ENCODE measurements at regions not wholly inside any gene's neighbourhood (a gene's known extent, or its start where the extent isn't known, plus 50 kb on each side); places are given as distances from the start of the nearest gene placed in this dataset.

- Histone ChIP-seq H3K27me3 (no peaks in the 10 kb centered on the region), H3K4me1 (no peaks in the 10 kb centered on the region), H3K9me3 (no peaks in the 10 kb centered on the region), H3K4me3 (no peak overlapping the region), H3K36me3 (no peaks in the 10 kb centered on the region), H3K27ac (no peak overlapping the region)
- intact Hi-C loops (cut with DNase I; ENCODE audit: low total_unique reads) = no loop called here
- DNase-seq = no peak
- TF ChIP-seq POLR2A (IDR thresholded peaks at IDR 0.05) (no peak), CTCF (IDR thresholded peaks at IDR 0.05) (no peak)
These were observed 175.4 kb upstream of the PELI2 start for GRCh38 chr14:55942826-55943225.

- intact Hi-C loops (cut with DNase I; ENCODE audit: low total_unique reads) = no loop called here
- DNase-seq = no peak
- Histone ChIP-seq H3K9me3 (no peaks in the 10 kb centered on the region), H3K27ac (no peak overlapping the region), H3K4me3 (no peak overlapping the region), H3K4me1 (no peaks in the 10 kb centered on the region), H3K27me3 (no peaks in the 10 kb centered on the region), H3K36me3 (no peaks in the 10 kb centered on the region)
- no peak for TF ChIP-seq POLR2A (IDR thresholded peaks at IDR 0.05)
- TF ChIP-seq CTCF (IDR thresholded peaks at IDR 0.05) = no peak
These were observed 173.5 kb upstream of the PELI2 start for GRCh38 chr14:55944757-55945156.

- no peak for TF ChIP-seq CTCF (IDR thresholded peaks at IDR 0.05)
- no peak for TF ChIP-seq POLR2A (IDR thresholded peaks at IDR 0.05)
- DNase-seq = no peak
- intact Hi-C loops (cut with DNase I; ENCODE audit: low total_unique reads) = no loop called here
- H3K4me1 ChIP-seq = no peaks in the 10 kb centered on the region
- no peaks in the 10 kb centered on the region for H3K9me3 ChIP-seq
- no peaks in the 10 kb centered on the region for H3K36me3 ChIP-seq
- no peaks in the 10 kb centered on the region for H3K27me3 ChIP-seq
- H3K4me3 ChIP-seq = no peak overlapping the region
- H3K27ac ChIP-seq = no peak overlapping the region
These were observed 172.0 kb upstream of the PELI2 start for GRCh38 chr14:55946231-55946630.

GRCh38 chr14:55948399-55948798, 169.8 kb upstream of the PELI2 start:
- Histone ChIP-seq H3K36me3 (no peaks in the 10 kb centered on the region), H3K27ac (no peak overlapping the region), H3K27me3 (no peaks in the 10 kb centered on the region), H3K4me3 (no peak overlapping the region), H3K4me1 (no peaks in the 10 kb centered on the region), H3K9me3 (no peaks in the 10 kb centered on the region)
- no peak for TF ChIP-seq POLR2A (IDR thresholded peaks at IDR 0.05)
- TF ChIP-seq CTCF (IDR thresholded peaks at IDR 0.05) = no peak
- no peak for DNase-seq
- intact Hi-C loops (cut with DNase I; ENCODE audit: low total_unique reads) = no loop called here

GRCh38 chr14:55949708-55950107, 168.5 kb upstream of the PELI2 start:
- Histone ChIP-seq H3K9me3 (no peaks in the 10 kb centered on the region), H3K36me3 (no peaks in the 10 kb centered on the region), H3K4me3 (no peak overlapping the region), H3K27ac (no peak overlapping the region), H3K27me3 (no peaks in the 10 kb centered on the region), H3K4me1 (no peaks in the 10 kb centered on the region)
- TF ChIP-seq POLR2A (IDR thresholded peaks at IDR 0.05) (no peak), CTCF (IDR thresholded peaks at IDR 0.05) (no peak)
- intact Hi-C loops (cut with DNase I; ENCODE audit: low total_unique reads) = no loop called here
- DNase-seq = no peak

All from uterus (tissue), 3 donors.